Type B pancreatic cell (in vitro differentiated cells): ENCODE measurements at regions not wholly inside any gene's neighbourhood (a gene's known extent, or its start where the extent isn't known, plus 50 kb on each side); places are given as distances from the start of the nearest gene placed in this dataset.

Experiments
- DNase-seq: peaks from one replicate; pipeline ENCODE4 v3.0.0; 2021; ENCODE audit warnings: mixed read lengths; ENCODE audit not compliant: unreplicated experiment; ENCODE audit errors: extremely low spot score
- H3K27ac Mint-ChIP-seq: 2 replicates; pipeline ENCODE4 v1.8.0; 2021; ENCODE audit warnings: mild to moderate bottlenecking, mixed read lengths
- H3K27me3 Mint-ChIP-seq: 2 replicates; pipeline ENCODE4 v1.8.0; 2021; ENCODE audit warnings: mixed read lengths
- H3K36me3 Mint-ChIP-seq: 2 replicates; pipeline ENCODE4 v1.8.0; 2021; ENCODE audit warnings: mixed read lengths
- H3K4me1 Mint-ChIP-seq: one replicate; pipeline ENCODE4 v1.8.0; 2021; ENCODE audit warnings: mixed read lengths; ENCODE audit not compliant: unreplicated experiment
- H3K4me3 Mint-ChIP-seq: 2 replicates; pipeline ENCODE4 v1.8.0; 2021; ENCODE audit warnings: mild to moderate bottlenecking, mixed read lengths
- H3K9me3 Mint-ChIP-seq: 2 replicates; pipeline ENCODE4 v1.8.0; 2021; ENCODE audit warnings: mixed read lengths
- TF ChIP-seq, protein P1 (sequence below): fragments of 200-600 bp; sonication (generic); conservative IDR thresholded peaks from 2 replicates; pipeline ENCODE4 v1.5.0; 2021; ENCODE audit warnings: antibody characterized with exemption, mild to moderate bottlenecking

DNA sequence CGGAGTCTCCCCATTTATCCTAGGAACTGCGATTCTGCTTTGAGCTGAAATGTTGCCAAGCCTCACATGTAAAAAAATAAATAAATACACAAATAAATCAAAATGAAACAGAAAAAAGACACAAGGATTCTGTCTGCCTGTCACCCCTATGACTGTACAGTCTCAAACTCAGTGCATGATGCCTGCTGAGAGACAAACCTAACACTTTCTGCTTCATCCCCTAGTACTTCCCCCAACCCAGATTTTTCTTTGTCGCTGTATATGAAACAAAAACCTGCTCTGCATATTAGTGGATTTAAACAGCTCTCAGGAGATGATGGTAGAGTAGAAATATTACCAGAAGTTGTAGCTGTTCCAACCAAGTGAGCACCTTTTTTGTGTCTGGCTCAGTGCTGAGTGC, 530.7 kb upstream of the CFAP20DC start:
- Mint-ChIP-seq H3K27ac (no peak overlapping the region), H3K4me1 (peaks cover 5% of the 10 kb centered on the region), H3K9me3 (no peaks in the 10 kb centered on the region), H3K27me3 (peaks cover 6% of the 10 kb centered on the region), H3K4me3 (no peak overlapping the region), H3K36me3 (no peaks in the 10 kb centered on the region)
- TF ChIP-seq, protein P1, sequence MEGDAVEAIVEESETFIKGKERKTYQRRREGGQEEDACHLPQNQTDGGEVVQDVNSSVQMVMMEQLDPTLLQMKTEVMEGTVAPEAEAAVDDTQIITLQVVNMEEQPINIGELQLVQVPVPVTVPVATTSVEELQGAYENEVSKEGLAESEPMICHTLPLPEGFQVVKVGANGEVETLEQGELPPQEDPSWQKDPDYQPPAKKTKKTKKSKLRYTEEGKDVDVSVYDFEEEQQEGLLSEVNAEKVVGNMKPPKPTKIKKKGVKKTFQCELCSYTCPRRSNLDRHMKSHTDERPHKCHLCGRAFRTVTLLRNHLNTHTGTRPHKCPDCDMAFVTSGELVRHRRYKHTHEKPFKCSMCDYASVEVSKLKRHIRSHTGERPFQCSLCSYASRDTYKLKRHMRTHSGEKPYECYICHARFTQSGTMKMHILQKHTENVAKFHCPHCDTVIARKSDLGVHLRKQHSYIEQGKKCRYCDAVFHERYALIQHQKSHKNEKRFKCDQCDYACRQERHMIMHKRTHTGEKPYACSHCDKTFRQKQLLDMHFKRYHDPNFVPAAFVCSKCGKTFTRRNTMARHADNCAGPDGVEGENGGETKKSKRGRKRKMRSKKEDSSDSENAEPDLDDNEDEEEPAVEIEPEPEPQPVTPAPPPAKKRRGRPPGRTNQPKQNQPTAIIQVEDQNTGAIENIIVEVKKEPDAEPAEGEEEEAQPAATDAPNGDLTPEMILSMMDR = no peak
- no peak for DNase-seq

DNA sequence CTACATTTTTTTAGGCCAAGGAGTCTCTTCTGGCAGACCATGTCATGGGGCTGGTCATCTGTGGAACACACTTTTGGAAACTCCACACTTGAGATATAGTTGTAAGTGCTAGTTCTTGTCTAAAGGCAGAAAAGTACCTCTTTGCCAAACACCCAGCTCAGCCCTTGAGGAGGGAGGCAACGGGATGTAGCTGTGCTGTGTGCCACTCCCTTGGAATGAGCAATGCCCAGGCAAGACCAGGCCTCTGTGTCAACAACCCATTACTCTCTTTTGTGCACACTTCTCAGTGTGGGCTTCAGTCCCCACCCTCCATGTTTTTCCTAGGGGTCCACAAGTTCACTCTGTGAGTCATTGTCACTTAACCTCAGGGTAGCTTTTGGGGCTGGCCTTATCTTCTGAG, 528.3 kb upstream of the CFAP20DC start:
- Mint-ChIP-seq H3K4me1 (peaks cover 5% of the 10 kb centered on the region), H3K27ac (no peak overlapping the region), H3K4me3 (no peak overlapping the region), H3K36me3 (no peaks in the 10 kb centered on the region), H3K27me3 (peaks cover 10% of the 10 kb centered on the region), H3K9me3 (no peaks in the 10 kb centered on the region)
- DNase-seq = no peak
- TF ChIP-seq, protein P1 = no peak

DNA sequence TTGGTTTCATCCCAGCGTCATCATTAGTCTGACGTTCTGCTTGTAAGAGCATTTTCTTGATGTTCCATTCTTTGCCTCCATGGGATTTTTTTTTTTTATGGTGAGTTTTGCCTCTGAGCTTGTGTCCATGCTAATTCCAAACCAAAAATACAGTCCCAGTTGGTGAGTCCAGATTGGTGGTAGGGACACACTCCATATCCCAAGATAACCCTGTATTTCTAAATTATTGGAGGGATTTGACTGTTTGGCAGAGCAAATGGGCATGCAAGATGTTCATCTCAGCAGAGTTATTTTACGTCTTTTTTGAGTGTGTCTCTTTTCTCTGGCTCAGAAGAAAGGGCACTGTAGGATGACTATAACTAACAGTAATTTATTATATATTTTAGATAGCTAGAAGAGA, 526.8 kb upstream of the CFAP20DC start:
- peaks cover 15% of the 10 kb centered on the region for H3K27me3 Mint-ChIP-seq
- H3K4me1 Mint-ChIP-seq = peaks cover 5% of the 10 kb centered on the region
- H3K4me3 Mint-ChIP-seq = no peak overlapping the region
- TF ChIP-seq, protein P1 = no peak
- H3K9me3 Mint-ChIP-seq = no peaks in the 10 kb centered on the region
- H3K36me3 Mint-ChIP-seq = no peaks in the 10 kb centered on the region
- H3K27ac Mint-ChIP-seq = no peak overlapping the region
- no peak for DNase-seq

DNA sequence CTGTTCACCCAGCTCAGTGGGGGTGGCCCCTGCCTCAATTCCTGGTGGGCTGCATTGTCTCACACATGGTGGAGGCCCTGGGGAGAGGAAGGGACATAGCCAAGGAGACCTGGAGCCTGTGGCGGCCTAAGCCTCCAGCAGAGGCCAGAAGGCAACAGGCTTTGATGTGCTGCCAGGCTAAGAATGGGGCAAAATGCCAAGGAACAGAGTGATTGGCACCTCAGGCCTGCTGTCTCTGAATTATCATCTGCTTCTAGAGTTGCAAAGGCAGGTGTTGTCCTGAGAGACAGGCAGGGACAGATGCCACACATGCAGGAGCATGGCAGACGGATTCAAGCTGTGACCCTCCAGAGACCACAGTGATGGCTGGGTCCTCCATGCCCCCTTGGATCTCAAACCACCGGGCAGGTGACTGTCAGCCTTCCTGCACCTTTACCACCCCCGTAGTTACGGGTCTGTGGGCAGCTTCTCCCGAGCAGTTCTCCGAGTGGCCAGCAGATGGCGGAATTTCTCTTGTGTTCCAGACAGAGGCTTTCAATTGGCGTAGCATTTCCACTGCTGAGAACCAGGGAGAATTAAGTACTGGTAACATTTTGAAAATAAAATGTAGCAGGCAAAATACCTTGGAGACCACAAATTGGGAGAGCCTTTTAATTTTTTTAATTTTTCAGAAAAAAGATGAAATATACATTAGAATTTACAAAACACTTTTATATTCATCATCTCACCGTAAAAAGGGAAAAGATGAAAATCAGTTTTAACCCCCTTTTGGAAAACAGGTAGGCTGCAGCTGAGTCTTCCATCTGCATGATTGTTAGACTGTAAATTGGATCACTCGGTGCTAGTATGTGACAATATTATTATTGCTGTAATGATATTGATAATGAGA, 525.5 kb upstream of the CFAP20DC start:
- Mint-ChIP-seq H3K36me3 (no peaks in the 10 kb centered on the region), H3K27ac (no peak overlapping the region), H3K4me3 (no peak overlapping the region), H3K4me1 (peaks cover under 1% of the 10 kb centered on the region), H3K27me3 (peaks cover 19% of the 10 kb centered on the region), H3K9me3 (no peaks in the 10 kb centered on the region)
- TF ChIP-seq, protein P1 = peak; percentile 98
- peak; percentile 87 for DNase-seq

DNA sequence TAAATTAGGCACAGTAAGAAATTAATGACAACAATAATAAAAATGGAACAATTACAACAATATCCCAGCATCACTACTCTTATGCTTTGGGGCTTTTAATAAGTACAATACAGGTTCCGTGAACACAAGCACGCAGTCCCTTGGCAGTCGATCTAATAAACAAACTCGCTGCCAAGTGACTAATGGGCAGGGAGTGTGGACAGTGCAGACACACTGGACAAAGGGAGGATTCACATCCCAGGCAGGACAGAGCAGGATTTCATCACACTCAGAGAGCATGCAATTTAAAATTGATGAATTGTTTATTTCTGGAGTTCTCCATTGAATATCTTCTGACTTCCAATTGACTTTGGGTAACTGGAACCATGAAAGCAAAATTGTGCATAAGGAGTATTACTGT, 524.1 kb upstream of the CFAP20DC start:
- H3K4me1 Mint-ChIP-seq = no peaks in the 10 kb centered on the region
- no peak overlapping the region for H3K4me3 Mint-ChIP-seq
- TF ChIP-seq, protein P1 = no peak
- no peak for DNase-seq
- no peaks in the 10 kb centered on the region for H3K9me3 Mint-ChIP-seq
- H3K27me3 Mint-ChIP-seq = peaks cover 31% of the 10 kb centered on the region
- H3K27ac Mint-ChIP-seq = no peak overlapping the region
- H3K36me3 Mint-ChIP-seq = no peaks in the 10 kb centered on the region
